Psoas muscle (tissue), 7 donors: ENCODE measurements at regions not wholly inside any gene's neighbourhood (a gene's known extent, or its start where the extent isn't known, plus 50 kb on each side); places are given as distances from the start of the nearest gene placed in this dataset.
"Not testable (repeated sequence)": the region's sequence is repeated elsewhere in the genome, so short reads cannot be mapped to it uniquely, and the experiment has no call there.

Source experiments
- ATAC-seq, 4 donors: fragments of 200-7000 bp; cut with Tn5 transposase; one replicate each; pipeline ENCODE4 v1.9.1; 2020; ENCODE audit warnings: moderate library complexity in 3 of 4, mild to moderate bottlenecking in 2 of 4
- DNase-seq, 2 donors: peaks; one replicate each; pipeline ENCODE4 v3.0.0-alpha.2; 2020
- H3K27ac ChIP-seq: fragments of 200-600 bp; one replicate; pipeline ENCODE4 v1.8.0; 2022
- H3K27me3 ChIP-seq, 3 donors: fragments of 200-600 bp in 1 of 3; one replicate each; pipeline versions ENCODE4 v1.6.1 to v1.8.0; 2013 to 2022; ENCODE audit warnings: low read length in 2 of 3, mild to moderate bottlenecking in 2 of 3, moderate library complexity in 1 of 3; ENCODE audit not compliant: insufficient read depth in 3 of 3
- H3K36me3 ChIP-seq, 2 donors: fragments of 200-600 bp in 1 of 2; one replicate each; pipeline versions ENCODE4 v1.6.1 to v1.8.0; 2013 to 2022; ENCODE audit warnings: low read depth in 1 of 2, mild to moderate bottlenecking in 1 of 2, moderate library complexity in 1 of 2; ENCODE audit not compliant: insufficient read depth in 1 of 2
- H3K4me1 ChIP-seq: fragments of 200-600 bp; one replicate; pipeline ENCODE4 v1.8.0; 2022
- H3K4me3 ChIP-seq: fragments of 200-600 bp; one replicate; pipeline ENCODE4 v1.8.0; 2022; ENCODE audit warnings: mild to moderate bottlenecking
- H3K9me3 ChIP-seq: fragments of 200-600 bp; one replicate; pipeline ENCODE4 v1.8.0; 2022
- CTCF ChIP-seq: fragments of 200-600 bp; IDR thresholded peaks from one replicate; pipeline ENCODE4 v1.8.0; 2022; ENCODE audit warnings: antibody characterized with exemption
- WGBS, 3 donors: extraction: QIAGEN DNeasy Blood & Tissue Kit; methylation state at CpG; one replicate each; pipeline versions ENCODE4 v1.1.6 to v1.1.7; 2013; 5-methylcytosine and 5-hydroxymethylcytosine counted together
- intact Hi-C, 2 donors: fragments of 100-400 bp; cut with DNase I; formaldehyde crosslinking; loops; one replicate each; pipeline versions ENCODE4 v1.11.0 to v1.14.2; 2022
- donor health status: healthy with polysubstance abuse.
- donor health status: DM: no; HTN: no; CAD: no; lungs with moderate emphysema.
- donor health status: Bipolar disorder and iron deficiency.
- donor health status: healthy.
- donor health status: DM: yes; HTN: yes; CAD: no.
- donor health status: DM: no; HTN: no; CAD: no.
- donor health status: DM: yes; HTN: yes; CAD: no.

- peaks cover 0 to 70% (median 9%) of the 10 kb centered on the region in 3 donors for H3K27me3 ChIP-seq
- H3K27ac ChIP-seq, H3K36me3 ChIP-seq, H3K9me3 ChIP-seq, intact Hi-C loops: not testable (repeated sequence)
- 1 to 2% (median 1%) methylated on average over 57 to 78 of the region's 78 CpGs for WGBS, 3 donors
- peak; percentile 44 to 97 (median 84) for ATAC-seq
- H3K4me3 ChIP-seq: peak overlapping the region; percentile 47
- peaks cover 12% of the 10 kb centered on the region for H3K4me1 ChIP-seq
- peak; percentile 74 to 87 for DNase-seq
Observed at GRCh38 chr9:97221478-97222355, 85.7 kb upstream of the CCDC180 start.

GRCh38 chr9:97220894-97221477, 86.5 kb upstream of the CCDC180 start:
- ATAC-seq: peak in 1 of 4 donors; percentile 54
- no peak for DNase-seq
- no peak for TF ChIP-seq CTCF
- intact Hi-C loops: no loop called here
- Histone ChIP-seq H3K27ac (no peak overlapping the region), H3K4me3 (peak overlapping the region; percentile 47), H3K36me3 (no peaks in the 10 kb centered on the region), H3K9me3 (no peaks in the 10 kb centered on the region), H3K4me1 (peaks cover 12% of the 10 kb centered on the region), H3K27me3 (peaks cover 0 to 66% (median 9%) of the 10 kb centered on the region in 3 donors)
- WGBS, 3 donors: 1 to 3% (median 3%) methylated on average over 44 of the region's 44 CpGs

GRCh38 chr9:97220396-97220795, 87.1 kb upstream of the CCDC180 start:
- H3K4me3 ChIP-seq, ATAC-seq, H3K36me3 ChIP-seq, intact Hi-C loops, H3K27ac ChIP-seq, H3K9me3 ChIP-seq, DNase-seq: not testable (repeated sequence)
- Histone ChIP-seq H3K27me3 (peaks cover 0 to 60% (median 9%) of the 10 kb centered on the region in 3 donors), H3K4me1 (peaks cover 12% of the 10 kb centered on the region)
- whole genome bisulfite sequencing, 3 donors: 19 to 27% (median 22%) methylated on average over 3 of the region's 3 CpGs

- H3K36me3 ChIP-seq, H3K4me3 ChIP-seq, H3K9me3 ChIP-seq, H3K27ac ChIP-seq, DNase-seq, intact Hi-C loops, ATAC-seq: not testable (repeated sequence)
- peaks cover 12% of the 10 kb centered on the region for H3K4me1 ChIP-seq
- 42 to 57% (median 52%) methylated on average over 11 to 12 of the region's 12 CpGs for WGBS, 3 donors
- peaks cover 0 to 52% (median 9%) of the 10 kb centered on the region in 3 donors for H3K27me3 ChIP-seq
Observed at GRCh38 chr9:97219443-97220140, 87.9 kb upstream of the CCDC180 start.

GRCh38 chr9:97215127-97215526, 92.3 kb upstream of the CCDC180 start:
- H3K27ac ChIP-seq, ATAC-seq, H3K27me3 ChIP-seq, H3K4me3 ChIP-seq, DNase-seq, H3K36me3 ChIP-seq, intact Hi-C loops, H3K9me3 ChIP-seq, H3K4me1 ChIP-seq: not testable (repeated sequence)
- WGBS, 3 donors: 74 to 79% (median 75%) methylated on average over 4 to 9 of the region's 10 CpGs

- H3K27ac ChIP-seq, H3K27me3 ChIP-seq, H3K36me3 ChIP-seq, ATAC-seq, H3K4me3 ChIP-seq, intact Hi-C loops, H3K4me1 ChIP-seq, H3K9me3 ChIP-seq, DNase-seq: not testable (repeated sequence)
- 75 to 83% (median 79%) methylated on average over 6 of the region's 6 CpGs for WGBS, 3 donors
Observed at GRCh38 chr9:97214556-97214955, 92.9 kb upstream of the CCDC180 start.

- intact Hi-C loops, H3K36me3 ChIP-seq, DNase-seq, H3K4me1 ChIP-seq, H3K4me3 ChIP-seq, H3K27ac ChIP-seq, H3K9me3 ChIP-seq, H3K27me3 ChIP-seq: not testable (repeated sequence)
- 94 to 98% (median 95%) methylated on average over 10 to 15 of the region's 20 CpGs for WGBS, 3 donors
- peak in 3 of 4 donors; percentile 56 to 73 (median 64) for ATAC-seq
Observed at GRCh38 chr9:97199683-97200082, 107.8 kb upstream of the CCDC180 start.

GRCh38 chr9:97193767-97194166, 113.7 kb upstream of the CCDC180 start:
- H3K4me1 ChIP-seq, H3K9me3 ChIP-seq, H3K27me3 ChIP-seq, intact Hi-C loops, ATAC-seq, H3K27ac ChIP-seq, H3K4me3 ChIP-seq, DNase-seq, H3K36me3 ChIP-seq: not testable (repeated sequence)
- WGBS, 3 donors: 89 to 96% (median 91%) methylated on average over 4 of the region's 4 CpGs
